Body of pancreas (tissue), 4 donors: ENCODE measurements at regions not wholly inside any gene's neighbourhood (a gene's known extent, or its start where the extent isn't known, plus 50 kb on each side); places are given as distances from the start of the nearest gene placed in this dataset.

Experiments used
- ATAC-seq: fragments of 150-250 bp; one replicate; pipeline ENCODE4 v1.9.1; 2016
- DNase-seq, 4 donors: peaks; one replicate each; pipeline ENCODE4 v3.0.0-alpha.2; 2019
- H3K27ac ChIP-seq, 4 donors: fragments of 200-600 bp; sonication (generic); 1 replicate in 3 of 4; 2 replicates in 1 of 4; pipeline versions ENCODE4 v1.5.1 to v1.6.1; 2016 to 2019; ENCODE audit warnings: mild to moderate bottlenecking in 1 of 4, mixed read lengths in 1 of 4, moderate library complexity in 1 of 4
- H3K27me3 ChIP-seq, 2 donors: fragments of 200-600 bp; sonication (generic); one replicate each; pipeline ENCODE4 v1.6.0; 2016; ENCODE audit warnings: mild to moderate bottlenecking in 1 of 2
- H3K36me3 ChIP-seq, 2 donors: fragments of 200-600 bp; sonication (generic); replicated peaks in 1 of 2; 2 replicates each; pipeline ENCODE4 v1.5.1; 2016; ENCODE audit warnings: low read depth in 2 of 2; ENCODE audit not compliant: insufficient read depth in 1 of 2
- H3K4me1 ChIP-seq: fragments of 200-600 bp; sonication (generic); one replicate; pipeline ENCODE4 v1.6.0; 2016
- H3K4me3 ChIP-seq, 2 donors: fragments of 200-600 bp; sonication (generic); 1 replicate in 1 of 2; 2 replicates in 1 of 2; pipeline ENCODE4 v1.5.1; 2016 to 2019
- H3K9me3 ChIP-seq, 3 donors: fragments of 200-600 bp; sonication (generic); 1 replicate in 2 of 3; 2 replicates in 1 of 3; pipeline ENCODE4 v1.5.1; 2016
- POLR2A ChIP-seq, 3 donors: fragments of 450-650 bp; IDR thresholded peaks; one replicate each; pipeline ENCODE4 v1.6.1; 2016; ENCODE audit warnings: antibody characterized with exemption in 3 of 3, mild to moderate bottlenecking in 2 of 3
- WGBS, 2 donors: methylation state at CpG; one replicate each; pipeline ENCODE4 v1.1.5; 2017; 5-methylcytosine and 5-hydroxymethylcytosine counted together
- intact Hi-C: fragments of 100-400 bp; cut with DNase I; formaldehyde crosslinking; loops from one replicate; pipeline ENCODE4 v1.15.1; 2023
- TF ChIP-seq, protein P1 (sequence below), 7 experiments: fragments of 450-650 bp in 4 of 7; fragments of 200-600 bp in 3 of 7; sonication (generic) in 3 of 7; IDR thresholded peaks; one replicate each; pipeline ENCODE4 v1.5.1; 2016 to 2019; ENCODE audit warnings: antibody characterized with exemption in 7 of 7

DNA sequence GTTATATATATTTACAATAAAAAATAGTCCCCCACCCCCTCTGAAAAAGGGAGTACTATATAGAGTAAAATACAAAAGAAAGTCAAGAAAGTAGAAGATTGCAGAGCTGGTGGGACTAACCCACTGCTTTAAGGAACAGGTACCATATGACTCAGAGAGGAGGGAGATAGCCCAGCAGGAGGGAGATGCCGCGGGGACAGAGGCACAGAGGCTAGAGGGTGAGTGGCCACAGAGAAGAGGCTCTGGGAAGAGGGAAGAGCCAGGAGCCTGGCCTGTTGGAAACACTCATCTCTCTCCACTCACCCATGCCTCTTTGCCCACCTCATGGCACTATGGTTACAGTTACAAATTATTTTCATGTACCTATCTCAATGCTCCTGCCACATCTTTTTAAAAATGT is 53.6 kb upstream of the LYVE1 start:
- H3K9me3 ChIP-seq, result no peaks in the 10 kb centered on the region
- H3K4me3 ChIP-seq, result no peak overlapping the region
- H3K27ac ChIP-seq, result no peak overlapping the region
- DNase-seq, result no peak
- H3K4me1 ChIP-seq, result no peaks in the 10 kb centered on the region
- H3K27me3 ChIP-seq, result no peaks in the 10 kb centered on the region
- intact Hi-C loops, result no loop called here
- H3K36me3 ChIP-seq, result no peaks in the 10 kb centered on the region
- TF ChIP-seq, protein P1, sequence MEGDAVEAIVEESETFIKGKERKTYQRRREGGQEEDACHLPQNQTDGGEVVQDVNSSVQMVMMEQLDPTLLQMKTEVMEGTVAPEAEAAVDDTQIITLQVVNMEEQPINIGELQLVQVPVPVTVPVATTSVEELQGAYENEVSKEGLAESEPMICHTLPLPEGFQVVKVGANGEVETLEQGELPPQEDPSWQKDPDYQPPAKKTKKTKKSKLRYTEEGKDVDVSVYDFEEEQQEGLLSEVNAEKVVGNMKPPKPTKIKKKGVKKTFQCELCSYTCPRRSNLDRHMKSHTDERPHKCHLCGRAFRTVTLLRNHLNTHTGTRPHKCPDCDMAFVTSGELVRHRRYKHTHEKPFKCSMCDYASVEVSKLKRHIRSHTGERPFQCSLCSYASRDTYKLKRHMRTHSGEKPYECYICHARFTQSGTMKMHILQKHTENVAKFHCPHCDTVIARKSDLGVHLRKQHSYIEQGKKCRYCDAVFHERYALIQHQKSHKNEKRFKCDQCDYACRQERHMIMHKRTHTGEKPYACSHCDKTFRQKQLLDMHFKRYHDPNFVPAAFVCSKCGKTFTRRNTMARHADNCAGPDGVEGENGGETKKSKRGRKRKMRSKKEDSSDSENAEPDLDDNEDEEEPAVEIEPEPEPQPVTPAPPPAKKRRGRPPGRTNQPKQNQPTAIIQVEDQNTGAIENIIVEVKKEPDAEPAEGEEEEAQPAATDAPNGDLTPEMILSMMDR (IDR thresholded peaks at IDR 0.05), result no peak
- no peak for TF ChIP-seq POLR2A (IDR thresholded peaks at IDR 0.05)
- WGBS, 2 donors, result 67 to 72% methylated on average over 2 of the region's 2 CpGs
- no peak for ATAC-seq

DNA sequence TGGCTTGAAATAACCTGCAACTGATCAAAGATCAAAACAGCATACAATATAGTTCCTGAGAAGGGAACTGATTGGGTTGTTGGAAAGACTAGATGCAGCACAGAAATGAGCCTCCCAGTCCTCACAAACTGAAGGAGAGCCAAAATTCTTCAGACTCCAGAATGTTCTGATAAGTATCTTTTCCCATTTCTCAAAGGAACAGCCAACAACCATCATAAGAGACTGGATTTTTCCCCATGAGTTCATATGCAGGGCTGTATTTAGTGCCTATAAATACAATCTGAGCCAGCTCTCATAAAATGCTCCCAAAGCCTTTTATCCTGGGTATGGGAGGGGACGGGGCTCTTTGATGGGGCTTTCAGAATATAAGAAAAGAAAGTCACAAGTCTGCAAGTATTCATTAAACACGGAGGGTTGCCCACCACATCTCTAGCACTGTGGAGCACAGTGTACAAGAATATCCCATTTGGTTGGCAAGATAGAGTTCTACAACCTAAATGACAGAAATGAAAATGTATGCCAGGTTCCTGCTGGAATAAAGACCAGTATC is 50.7 kb upstream of the LYVE1 start:
- intact Hi-C loops, result no loop called here
- ATAC-seq (no peak), DNase-seq (no peak)
- WGBS, 2 donors, result 76 to 86% methylated on average over 2 of the region's 2 CpGs
- no peaks in the 10 kb centered on the region for H3K36me3 ChIP-seq
- no peak overlapping the region for H3K4me3 ChIP-seq
- H3K4me1 ChIP-seq, result no peaks in the 10 kb centered on the region
- H3K27me3 ChIP-seq, result no peaks in the 10 kb centered on the region
- TF ChIP-seq, protein P1 (IDR thresholded peaks at IDR 0.05), result no peak
- TF ChIP-seq POLR2A (IDR thresholded peaks at IDR 0.05), result no peak
- no peak overlapping the region for H3K27ac ChIP-seq
- H3K9me3 ChIP-seq, result no peaks in the 10 kb centered on the region

DNA sequence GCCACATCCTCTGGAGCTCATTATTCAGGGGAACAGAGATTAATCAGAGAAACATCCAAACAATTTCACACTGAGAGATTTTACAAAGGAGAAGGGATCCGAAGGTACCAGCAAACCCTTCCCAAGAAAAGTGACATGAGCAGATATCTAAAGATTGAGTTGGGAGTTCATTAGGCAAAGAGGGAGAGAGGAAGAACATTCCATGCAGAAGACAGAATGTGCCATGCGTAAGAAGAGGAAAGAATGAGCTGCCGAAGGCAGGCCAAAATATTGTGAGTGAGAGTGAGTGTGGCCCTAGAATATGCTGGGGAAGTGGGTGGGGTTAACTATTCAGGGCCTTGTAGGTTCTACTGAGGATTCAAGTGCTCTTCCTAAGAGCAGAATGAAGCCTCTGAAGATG is 50.0 kb upstream of the LYVE1 start:
- no peak for ATAC-seq
- TF ChIP-seq, protein P1 (IDR thresholded peaks at IDR 0.05), result no peak
- TF ChIP-seq POLR2A (IDR thresholded peaks at IDR 0.05), result no peak
- WGBS, 2 donors, result 85 to 87% methylated on average over 3 of the region's 3 CpGs

More for the DNA sequence above, 50.0 kb upstream of the LYVE1 start:
- intact Hi-C loops, result no loop called here
- Histone ChIP-seq H3K27ac (no peak overlapping the region), H3K4me1 (no peaks in the 10 kb centered on the region), H3K9me3 (no peaks in the 10 kb centered on the region), H3K27me3 (no peaks in the 10 kb centered on the region), H3K4me3 (no peak overlapping the region), H3K36me3 (no peaks in the 10 kb centered on the region)
- no peak for DNase-seq
